HG03095 (cell line): ENCODE measurements at regions not wholly inside any gene's neighbourhood (a gene's known extent, or its start where the extent isn't known, plus 50 kb on each side); places are given as distances from the start of the nearest gene placed in this dataset.
"Not testable (repeated sequence)": the region's sequence is repeated elsewhere in the genome, so short reads cannot be mapped to it uniquely, and the experiment has no call there.

Source experiments
- ATAC-seq: cut with Tn5 transposase; IDR thresholded peaks from one replicate; pipeline ENCODE4 v1.9.1; 2021; ENCODE audit warnings: moderate library complexity; ENCODE audit not compliant: unreplicated experiment

DNA sequence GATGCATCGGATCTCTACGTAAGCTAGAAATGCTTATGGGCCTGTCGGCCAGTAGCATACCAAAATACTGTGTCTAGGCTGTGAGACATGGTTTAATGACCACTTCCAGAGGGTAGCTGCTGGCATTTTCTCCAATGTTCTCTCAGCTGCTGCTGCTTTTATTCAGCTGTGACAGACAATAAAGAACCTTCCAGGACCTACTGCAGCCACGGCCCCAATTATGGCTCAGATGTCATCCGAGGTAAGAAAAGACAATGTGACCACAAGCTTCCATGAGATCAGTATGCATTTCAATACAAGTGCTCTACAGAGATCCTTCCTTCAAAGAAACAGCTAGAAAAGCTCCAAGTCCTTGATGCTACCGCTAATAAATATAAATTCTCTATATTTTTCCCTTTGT is 256.2 kb downstream of the SDHAF3 start:
- no peak for ATAC-seq

DNA sequence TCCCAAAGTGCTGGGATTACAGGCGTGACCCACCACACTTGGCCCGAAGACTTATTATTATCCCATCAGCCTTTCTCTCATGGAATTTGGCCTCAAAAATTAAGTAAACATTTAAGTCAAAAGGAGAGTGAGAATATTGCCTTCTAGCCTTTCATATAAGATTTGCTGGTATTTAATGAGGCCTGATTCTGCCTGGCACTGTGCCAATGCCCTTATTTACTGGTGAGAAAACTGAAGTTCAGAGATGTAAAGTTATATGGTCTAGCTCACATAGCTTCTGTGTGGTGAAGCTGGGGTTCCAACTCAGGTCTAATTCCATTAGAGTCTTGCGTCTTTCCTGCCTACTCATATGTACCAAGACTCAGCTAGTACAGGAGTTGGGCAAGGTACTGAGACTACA is 260.2 kb downstream of the SDHAF3 start:
- ATAC-seq: no peak

GRCh38 chr7:97381815-97382554 is 264.5 kb downstream of the SDHAF3 start:
- ATAC-seq: no peak

DNA sequence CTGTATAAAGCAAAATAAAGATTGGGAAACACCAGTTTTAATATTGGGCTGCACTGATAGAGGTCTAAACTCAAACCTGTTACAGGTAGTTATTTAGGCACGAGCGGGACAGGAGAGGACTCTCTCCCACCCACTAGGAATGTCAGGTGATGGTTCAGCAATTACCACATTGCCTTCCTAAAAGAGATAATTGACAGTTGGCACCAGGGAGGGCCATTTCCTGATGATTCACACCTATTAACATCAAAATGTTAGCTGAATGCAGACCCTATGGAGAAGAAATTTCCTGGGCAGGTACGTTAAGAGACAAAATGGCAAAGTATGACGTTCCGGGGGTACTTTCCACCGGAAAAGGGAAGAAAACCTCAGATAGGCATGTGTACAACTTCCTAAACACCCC is 272.6 kb downstream of the SDHAF3 start:
- no peak for ATAC-seq

DNA sequence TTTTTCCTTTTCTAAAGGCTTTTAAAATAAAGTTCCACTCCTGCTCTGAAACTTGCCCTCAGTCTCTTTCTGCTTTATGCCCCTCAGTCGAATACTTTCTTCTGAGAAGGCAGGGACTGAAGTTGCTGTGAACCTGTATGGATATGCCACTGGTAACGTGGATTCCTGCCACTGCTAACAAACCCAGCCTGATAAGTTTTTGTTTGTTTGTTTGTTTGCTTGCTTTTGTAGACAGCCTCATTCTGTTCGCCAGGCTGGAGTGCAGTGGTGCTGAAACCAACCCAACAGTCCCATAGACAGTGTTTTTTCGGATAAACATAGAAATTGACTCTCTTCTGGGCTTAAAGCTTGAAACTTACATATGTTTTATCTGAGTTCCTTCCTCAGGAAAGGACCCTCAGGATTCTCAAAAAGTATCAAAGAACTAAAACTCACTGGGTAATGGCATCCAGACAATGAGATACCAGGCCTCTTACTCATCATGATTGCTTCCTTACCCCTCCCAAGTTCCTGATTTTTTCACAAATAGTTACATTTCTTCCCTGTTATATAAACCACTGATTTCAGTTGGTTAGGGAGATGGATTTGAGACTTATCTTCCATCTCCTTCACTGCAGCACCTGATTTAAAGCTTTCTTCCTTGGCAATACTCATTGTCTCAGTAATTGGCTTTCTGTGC is 273.6 kb downstream of the SDHAF3 start:
- ATAC-seq: no peak

- no peak for ATAC-seq
These were observed 283.9 kb downstream of the SDHAF3 start for GRCh38 chr7:97401398-97401797.

DNA sequence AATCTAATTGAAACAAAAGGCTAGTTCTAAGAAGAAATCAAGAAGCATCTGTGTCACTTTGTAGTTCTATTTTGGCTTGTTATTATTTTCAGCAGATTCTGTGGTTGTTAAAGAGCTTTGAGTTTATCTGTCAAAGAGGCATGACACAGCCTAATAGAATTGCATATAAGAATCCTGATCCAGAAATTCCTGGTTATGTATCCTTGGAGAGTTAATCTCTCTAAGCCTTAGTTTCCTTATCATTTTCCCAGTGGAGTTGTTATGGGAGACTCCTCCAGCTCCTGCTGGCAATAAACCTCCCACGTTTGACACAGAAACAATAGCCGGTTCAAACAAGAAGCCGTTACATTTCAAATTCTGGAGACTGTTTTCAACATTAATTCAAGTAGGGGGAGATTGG is 288.3 kb downstream of the SDHAF3 start:
- no peak for ATAC-seq

GRCh38 chr7:97407106-97407505 is 289.6 kb downstream of the SDHAF3 start:
- ATAC-seq: no peak

DNA sequence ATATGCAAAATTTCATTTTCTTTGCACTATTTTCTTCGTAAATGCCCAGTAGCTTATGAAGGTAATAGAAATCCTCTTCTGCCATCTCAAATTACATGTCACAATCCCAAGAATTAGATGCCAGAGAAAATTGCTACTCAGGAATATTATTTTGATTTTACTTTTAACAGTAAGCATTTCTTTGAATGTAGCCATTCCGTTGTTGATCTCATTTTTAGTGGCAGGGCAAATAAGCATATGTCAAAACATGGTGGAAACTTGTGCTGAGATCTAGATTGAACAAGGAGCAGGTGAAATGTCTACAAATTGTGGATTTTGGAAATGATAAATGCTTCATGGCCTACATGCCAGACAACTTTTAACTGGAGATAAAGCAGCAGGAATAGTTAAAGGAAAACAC is 291.8 kb downstream of the SDHAF3 start:
- no peak for ATAC-seq

- ATAC-seq: no peak
These were observed 300.8 kb downstream of the SDHAF3 start for GRCh38 chr7:97418312-97418711.

- ATAC-seq: no peak
These were observed 302.4 kb downstream of the SDHAF3 start for GRCh38 chr7:97419898-97420297.

DNA sequence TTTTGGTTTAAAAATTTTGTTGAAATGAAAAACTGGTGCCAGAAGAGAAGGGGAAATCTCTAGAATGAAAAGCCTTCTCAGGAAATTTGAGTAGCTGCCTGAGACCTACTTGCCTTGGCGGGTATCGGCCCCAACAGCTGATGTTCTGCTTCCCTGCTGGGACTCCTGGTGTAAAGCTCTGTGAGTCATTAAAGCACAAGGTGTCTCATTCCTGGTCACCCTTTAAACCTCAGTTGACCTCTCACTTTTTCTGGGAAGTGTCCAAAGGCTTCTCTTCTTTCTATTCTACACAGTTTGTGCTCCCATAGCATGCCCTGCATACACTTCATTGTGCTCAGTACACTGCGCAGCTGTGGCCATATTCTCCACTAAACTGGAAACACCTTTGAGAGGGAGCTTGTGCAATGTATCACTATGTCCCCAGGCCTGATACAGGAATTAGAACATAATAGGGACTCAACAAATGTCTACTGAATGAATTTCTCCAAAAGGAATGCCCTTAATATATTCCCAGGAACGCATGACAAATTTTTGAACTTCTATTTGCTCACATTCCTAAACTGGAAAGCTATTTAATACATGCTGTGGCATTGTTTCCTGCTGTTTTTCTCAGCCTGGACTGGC is 303.9 kb downstream of the SDHAF3 start:
- no peak for ATAC-seq

GRCh38 chr7:97422046-97422445 is 304.5 kb downstream of the SDHAF3 start:
- no peak for ATAC-seq

GRCh38 chr7:97430006-97430405 is 301.9 kb upstream of the TAC1 start:
- no peak for ATAC-seq

DNA sequence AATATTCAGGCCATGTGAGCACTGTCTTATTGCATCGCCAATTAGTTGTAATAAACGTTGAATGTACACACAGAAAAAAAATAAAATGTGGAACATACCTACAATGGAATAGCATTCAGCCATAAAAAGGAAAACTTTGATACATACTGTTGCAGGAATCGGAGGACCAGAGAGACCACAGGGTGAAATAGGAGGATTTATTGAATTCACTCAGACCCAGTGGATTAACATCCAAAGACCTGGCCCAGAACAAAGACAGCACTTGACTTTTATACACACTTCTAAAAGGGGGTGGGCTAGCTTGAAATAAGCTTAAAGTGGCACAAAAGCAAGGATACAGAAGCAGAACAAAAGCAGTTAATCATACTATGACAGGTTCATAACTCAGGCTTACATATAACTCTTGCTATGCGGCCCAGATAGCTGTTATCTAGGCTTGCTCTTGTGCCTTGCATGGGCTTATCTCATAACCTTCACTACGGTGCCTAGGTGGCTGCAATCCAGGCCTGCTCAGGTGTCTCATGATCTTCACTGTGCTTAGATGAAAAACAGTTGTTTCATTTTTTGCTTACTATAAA is 292.2 kb upstream of the TAC1 start:
- no peak for ATAC-seq

- ATAC-seq: no peak
These were observed 285.5 kb upstream of the TAC1 start for GRCh38 chr7:97446361-97446760.

DNA sequence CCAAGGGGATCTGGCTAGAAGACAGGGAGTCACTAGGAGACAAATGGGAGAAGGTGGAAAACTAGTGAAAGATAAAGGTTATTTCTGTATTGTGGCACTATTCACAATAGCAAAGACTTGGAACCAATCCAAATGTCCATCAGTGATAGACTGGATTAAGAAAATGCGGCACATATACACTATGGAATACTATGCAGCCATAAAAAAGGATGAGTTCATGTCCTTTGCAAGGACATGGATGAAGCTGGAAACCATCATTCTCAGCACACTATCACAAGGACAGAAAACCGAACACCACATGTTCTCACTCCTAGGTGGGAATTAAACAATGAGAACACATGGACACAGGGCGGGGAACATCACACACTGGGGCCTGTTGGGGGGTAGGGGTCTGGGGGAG is 282.4 kb upstream of the TAC1 start:
- not testable (repeated sequence) for ATAC-seq

GRCh38 chr7:97450516-97450915 is 281.4 kb upstream of the TAC1 start:
- ATAC-seq: no peak

- ATAC-seq: no peak
These were observed 277.2 kb upstream of the TAC1 start for GRCh38 chr7:97454636-97455035.

DNA sequence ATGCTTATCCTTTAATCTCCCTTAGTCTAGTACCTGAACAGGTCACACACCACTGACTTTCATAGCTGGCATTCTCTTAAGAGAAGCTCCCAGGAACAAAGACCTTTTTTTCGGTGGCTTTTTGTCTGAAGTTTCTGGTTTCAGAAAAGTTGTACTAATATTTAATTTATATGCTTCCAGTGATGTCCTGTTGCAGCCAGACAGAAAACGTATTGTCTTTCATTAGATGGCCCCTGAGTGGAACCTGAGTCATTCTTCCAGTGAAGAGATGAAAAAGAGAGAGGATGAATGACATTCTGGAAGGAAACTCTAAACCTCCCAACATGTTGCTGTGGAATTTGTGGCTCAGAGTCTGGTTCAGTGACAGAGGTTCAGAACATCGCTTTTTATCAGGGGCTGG is 274.8 kb upstream of the TAC1 start:
- no peak for ATAC-seq

- ATAC-seq: no peak
These were observed 271.5 kb upstream of the TAC1 start for GRCh38 chr7:97460433-97460832.

DNA sequence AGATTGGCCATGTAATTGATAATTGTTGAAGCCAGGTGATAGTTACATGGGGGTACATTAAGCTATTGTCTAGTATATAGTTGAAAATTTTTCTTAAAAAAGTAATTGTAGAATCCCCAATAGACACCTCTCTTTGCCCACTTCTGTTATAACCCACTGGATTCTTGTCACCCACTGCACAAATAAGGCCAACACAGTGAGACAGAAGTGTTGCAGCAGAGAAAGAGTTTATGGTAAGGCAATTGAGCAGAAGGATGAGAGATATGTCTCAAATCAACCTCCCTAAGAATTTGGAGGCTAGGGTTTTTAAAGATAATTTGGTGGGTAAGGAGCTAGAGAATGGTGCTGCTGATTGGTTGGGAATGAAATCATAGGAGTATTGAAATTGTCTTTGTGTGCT is 270.3 kb upstream of the TAC1 start:
- ATAC-seq: no peak
